Cardiac septum (tissue), 1 donor: ENCODE measurements at regions not wholly inside any gene's neighbourhood (a gene's known extent, or its start where the extent isn't known, plus 50 kb on each side); places are given as distances from the start of the nearest gene placed in this dataset.

Source experiments
- DNase-seq: peaks from one replicate; pipeline ENCODE4 v3.0.0-alpha.2; 2020; ENCODE audit warnings: low spot score
- intact Hi-C: fragments of 100-400 bp; cut with DNase I; formaldehyde crosslinking; loops from one replicate; pipeline ENCODE4 v1.14.0; 2022
- donor health status: DM: no; HTN: no; CAD: no.

- intact Hi-C loops, result no loop called here
- DNase-seq, result no peak
Measured at GRCh38 chr6:8738951-8739350, 303.6 kb upstream of the SLC35B3 start.

GRCh38 chr6:8736156-8736895 lies 301.0 kb upstream of the SLC35B3 start:
- intact Hi-C loops, result no loop called here
- DNase-seq, result no peak

DNA sequence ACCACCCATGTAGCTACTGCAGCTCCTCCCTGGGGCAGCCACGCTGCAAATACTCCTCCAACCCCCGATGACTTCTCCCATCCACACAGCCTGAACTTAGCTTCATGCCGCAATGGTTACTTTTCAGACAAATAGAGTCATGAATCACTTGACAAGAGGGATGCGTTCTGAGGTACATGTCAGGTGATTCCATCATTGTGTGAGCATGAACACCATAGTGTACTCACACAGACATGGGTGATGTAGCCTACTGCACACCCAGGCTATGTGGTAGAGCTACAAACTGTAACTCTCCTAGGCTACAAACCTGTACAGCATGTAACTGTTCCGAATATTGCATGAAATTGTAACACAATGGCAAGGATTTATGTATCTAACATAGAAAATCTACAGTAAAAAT lies 298.5 kb upstream of the SLC35B3 start:
- DNase-seq, result no peak
- intact Hi-C loops, result no loop called here

DNA sequence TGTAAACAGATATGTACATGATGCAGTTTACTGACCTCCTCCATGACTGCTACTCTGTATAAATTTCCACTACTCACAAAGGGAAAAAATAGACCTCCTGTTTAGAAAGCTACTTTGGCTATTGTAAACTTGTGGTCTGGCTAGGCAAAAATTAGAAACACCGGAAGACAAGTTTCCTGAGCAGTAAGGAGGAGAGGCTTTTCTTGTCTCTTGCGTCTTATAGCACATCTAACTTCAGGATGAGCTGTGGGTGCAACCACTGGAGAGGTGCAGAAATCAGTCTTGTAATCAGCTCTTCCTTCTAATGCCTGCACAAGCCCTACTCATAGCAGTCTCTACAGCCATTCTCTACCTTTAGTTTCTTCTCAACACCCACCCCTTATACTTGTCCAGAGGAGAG lies 296.5 kb upstream of the SLC35B3 start:
- intact Hi-C loops, result no loop called here
- no peak for DNase-seq

DNA sequence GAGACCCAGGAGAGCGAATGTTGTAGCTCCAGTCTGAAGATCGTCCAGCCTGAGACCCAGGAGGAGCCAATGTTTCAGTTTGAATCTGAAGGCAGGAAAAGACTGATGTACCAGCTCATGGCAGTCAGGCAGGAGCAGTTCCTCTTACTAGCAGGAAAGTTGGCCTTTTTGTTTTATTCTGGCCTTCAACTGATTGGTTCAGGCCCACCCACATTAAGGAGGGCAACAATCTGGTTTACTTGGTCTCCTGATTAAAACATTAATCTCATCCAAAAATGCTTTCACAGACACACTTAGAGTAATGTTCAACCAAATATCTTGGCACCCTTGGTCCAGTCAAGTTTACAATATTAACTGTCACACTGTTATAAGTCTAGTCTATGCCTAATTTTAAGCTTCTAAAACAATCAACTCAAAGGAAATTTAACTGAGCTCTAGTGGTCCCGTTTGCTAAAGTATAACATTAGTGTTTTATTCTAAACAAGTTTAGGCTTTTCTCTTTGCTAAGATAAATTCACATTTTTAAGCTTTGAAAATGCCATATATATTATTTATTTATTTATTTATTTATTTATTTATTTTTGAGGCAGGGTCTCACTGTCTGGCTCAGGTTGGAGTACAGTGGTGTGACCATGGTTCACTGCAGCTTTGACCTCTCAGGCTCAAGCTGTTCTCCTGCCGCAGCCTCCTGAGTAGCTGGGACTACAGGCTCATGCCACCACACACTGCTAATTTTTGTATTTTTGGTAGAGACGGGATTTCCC lies 275.5 kb upstream of the SLC35B3 start:
- no peak for DNase-seq
- intact Hi-C loops, result no loop called here

GRCh38 chr6:8707956-8708772 lies 272.8 kb upstream of the SLC35B3 start:
- no peak for DNase-seq
- intact Hi-C loops, result no loop called here

- intact Hi-C loops, result no loop called here
- no peak for DNase-seq
Measured at GRCh38 chr6:8707369-8707768, 272.0 kb upstream of the SLC35B3 start.

GRCh38 chr6:8705435-8706020 lies 270.2 kb upstream of the SLC35B3 start:
- DNase-seq, result no peak
- intact Hi-C loops, result no loop called here

DNA sequence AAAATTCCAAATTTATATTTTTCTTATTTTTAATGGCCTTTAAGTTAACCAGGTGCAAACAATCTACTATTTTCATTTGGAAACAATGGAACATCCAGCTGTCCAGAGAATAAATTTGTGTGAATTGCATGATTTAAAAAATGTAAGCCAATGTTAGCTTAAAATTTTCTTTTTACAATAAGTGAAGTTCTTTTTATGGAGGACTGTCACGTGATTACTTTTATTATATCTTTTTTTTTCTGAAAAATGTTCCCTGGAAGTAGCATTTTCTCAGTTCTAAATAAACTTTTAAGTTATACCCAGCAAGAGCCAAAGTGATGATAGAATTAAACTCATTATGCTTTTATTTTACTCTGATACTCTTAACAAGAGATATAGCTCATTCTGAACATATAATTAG lies 267.7 kb upstream of the SLC35B3 start:
- intact Hi-C loops, result no loop called here
- DNase-seq, result no peak

- no peak for DNase-seq
- intact Hi-C loops, result no loop called here
Measured at GRCh38 chr6:8688821-8689220, 253.5 kb upstream of the SLC35B3 start.

- DNase-seq, result no peak
Measured at GRCh38 chr6:8686077-8686476, 250.7 kb upstream of the SLC35B3 start.

DNA sequence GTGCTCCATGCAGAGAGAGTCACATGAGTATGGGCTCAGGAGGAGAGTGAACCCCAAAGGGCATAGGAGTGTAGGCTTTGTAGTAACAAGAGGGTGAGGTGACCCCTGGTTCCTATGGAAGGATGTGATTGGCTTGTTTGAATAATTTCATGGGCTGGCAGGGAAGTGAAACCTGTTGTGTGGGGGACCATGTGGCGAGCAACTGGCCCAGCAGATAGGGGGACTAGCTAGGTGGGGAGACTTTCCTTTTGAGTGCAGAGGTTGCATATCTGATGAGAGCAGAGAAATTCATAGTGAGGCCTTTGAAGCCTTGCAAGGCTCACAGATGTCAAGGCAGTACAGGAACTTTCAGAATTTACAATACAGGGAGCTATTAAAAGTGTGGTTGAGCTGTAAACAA lies 247.9 kb upstream of the SLC35B3 start:
- no peak for DNase-seq
- intact Hi-C loops, result no loop called here

More at GRCh38 chr6:8686077-8686476, 250.7 kb upstream of the SLC35B3 start:
- intact Hi-C loops, result no loop called here

- DNase-seq, result no peak
- intact Hi-C loops, result no loop called here
Measured at GRCh38 chr6:8679823-8680222, 244.5 kb upstream of the SLC35B3 start.

- intact Hi-C loops, result no loop called here
Measured at GRCh38 chr6:8678466-8678865, 243.1 kb upstream of the SLC35B3 start.

GRCh38 chr6:8674126-8674525 lies 238.8 kb upstream of the SLC35B3 start:
- intact Hi-C loops, result no loop called here
- DNase-seq, result no peak

More at GRCh38 chr6:8678466-8678865, 243.1 kb upstream of the SLC35B3 start:
- DNase-seq, result no peak

GRCh38 chr6:8672882-8673281 lies 237.5 kb upstream of the SLC35B3 start:
- intact Hi-C loops, result no loop called here
- no peak for DNase-seq

DNA sequence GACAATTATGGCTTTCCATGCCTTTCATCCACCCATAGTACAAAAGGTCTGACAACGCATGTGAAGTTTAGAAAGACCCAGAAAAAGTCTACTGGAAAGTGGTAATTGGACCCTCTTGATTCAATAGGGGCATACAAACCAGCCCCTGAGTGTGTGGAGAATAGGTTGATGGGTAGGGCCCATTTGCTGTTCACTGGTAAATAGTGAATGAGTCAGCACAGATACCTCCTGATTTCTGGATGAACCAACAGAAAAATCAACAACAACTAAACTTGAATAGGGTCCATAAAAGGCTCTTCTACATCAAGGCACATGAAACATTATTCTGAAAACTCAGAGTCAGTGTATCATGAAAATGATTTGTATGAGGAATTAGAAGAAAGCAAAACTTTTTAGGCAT lies 235.4 kb upstream of the SLC35B3 start:
- DNase-seq, result no peak
- intact Hi-C loops, result no loop called here

- no peak for DNase-seq
- intact Hi-C loops, result no loop called here
Measured at GRCh38 chr6:8664700-8665099, 229.4 kb upstream of the SLC35B3 start.

GRCh38 chr6:8664070-8664469 lies 228.7 kb upstream of the SLC35B3 start:
- intact Hi-C loops, result no loop called here
- no peak for DNase-seq
